Spleen (tissue), 11 donors: ENCODE measurements at regions not wholly inside any gene's neighbourhood (a gene's known extent, or its start where the extent isn't known, plus 50 kb on each side); places are given as distances from the start of the nearest gene placed in this dataset.

ENCODE experiments used
- DNase-seq: peaks from one replicate; pipeline ENCODE4 v3.0.0-alpha.2; 2020
- H3K27ac ChIP-seq, 8 donors: fragments of 200-600 bp; sonication (generic) in 7 of 8; 1 replicate in 4 of 8; 2 replicates in 4 of 8; pipeline versions ENCODE4 v1.5.0 to v1.8.0; 2016 to 2021; ENCODE audit warnings: inconsistent platforms in 4 of 8, mild to moderate bottlenecking in 4 of 8, moderate library complexity in 1 of 8
- H3K27me3 ChIP-seq, 7 donors: fragments of 200-600 bp; sonication (generic) in 6 of 7; replicated peaks in 1 of 7; 1 replicate in 4 of 7; 2 replicates in 3 of 7; pipeline versions ENCODE4 v1.5.0 to v1.8.0; 2016 to 2021; ENCODE audit warnings: inconsistent platforms in 3 of 7, mild to moderate bottlenecking in 1 of 7
- H3K36me3 ChIP-seq, 6 donors: fragments of 200-600 bp; sonication (generic) in 5 of 6; 1 replicate in 4 of 6; 2 replicates in 2 of 6; pipeline versions ENCODE4 v1.5.0 to v1.8.0; 2016 to 2021; ENCODE audit warnings: inconsistent platforms in 2 of 6
- H3K4me1 ChIP-seq, 6 donors: fragments of 200-600 bp; sonication (generic) in 5 of 6; 1 replicate in 3 of 6; 2 replicates in 3 of 6; pipeline versions ENCODE4 v1.5.0 to v1.8.0; 2016 to 2021; ENCODE audit warnings: inconsistent platforms in 3 of 6
- H3K4me3 ChIP-seq, 8 donors: fragments of 200-600 bp; sonication (generic) in 7 of 8; 1 replicate in 4 of 8; 2 replicates in 4 of 8; pipeline versions ENCODE4 v1.5.0 to v1.8.0; 2016 to 2021; ENCODE audit warnings: inconsistent platforms in 4 of 8, mild to moderate bottlenecking in 4 of 8, moderate library complexity in 2 of 8
- H3K9me3 ChIP-seq, 8 donors: fragments of 200-600 bp; sonication (generic) in 7 of 8; 1 replicate in 4 of 8; 2 replicates in 4 of 8; pipeline versions ENCODE4 v1.5.0 to v1.8.0; 2016 to 2021; ENCODE audit warnings: inconsistent platforms in 4 of 8
- POLR2A ChIP-seq, 3 donors: fragments of 450-650 bp; IDR thresholded peaks; one replicate each; pipeline ENCODE4 v1.5.1; 2017; ENCODE audit warnings: antibody characterized with exemption in 3 of 3, mild to moderate bottlenecking in 1 of 3
- POLR2AphosphoS5 ChIP-seq, 3 donors: sonication (generic); formaldehyde crosslinking; IDR thresholded peaks; one replicate each; pipeline ENCODE4 v1.5.1; 2017; ENCODE audit warnings: antibody characterized with exemption in 3 of 3
- WGBS, 5 donors: extraction: QIAGEN DNeasy Blood & Tissue Kit in 3 of 5; methylation state at CpG; one replicate each; pipeline versions ENCODE4 v1.1.5 to v1.1.7; 2013 to 2018; 5-methylcytosine and 5-hydroxymethylcytosine counted together
- intact Hi-C: fragments of 100-400 bp; cut with DNase I; formaldehyde crosslinking; loops from one replicate; pipeline ENCODE4 v1.15.0; 2023; ENCODE audit warnings: low total_unique reads
- TF ChIP-seq, protein P1 (sequence below), 11 experiments: fragments of 200-600 bp in 7 of 11; fragments of 450-650 bp in 4 of 11; sonication (generic) in 4 of 11; IDR thresholded peaks in 8 of 11; conservative IDR thresholded peaks in 3 of 11; 1 replicate in 7 of 11; 2 replicates in 4 of 11; pipeline versions ENCODE4 v1.4.0 to v1.8.0; 2016 to 2021; ENCODE audit warnings: antibody characterized with exemption in 11 of 11, inconsistent platforms in 4 of 11, mild to moderate bottlenecking in 1 of 11
- donor health status: healthy with polysubstance abuse.
- donor health status: DM: no; HTN: no; CAD: no; lungs with moderate emphysema.
- donor health status: DM: no; HTN: no; CAD: no.
- donor health status: Bipolar disorder and iron deficiency.
- donor health status: healthy.
- donor health status: DM: no; HTN: no; CAD: no.
- donor health status: DM: yes; HTN: yes; CAD: no.

DNA sequence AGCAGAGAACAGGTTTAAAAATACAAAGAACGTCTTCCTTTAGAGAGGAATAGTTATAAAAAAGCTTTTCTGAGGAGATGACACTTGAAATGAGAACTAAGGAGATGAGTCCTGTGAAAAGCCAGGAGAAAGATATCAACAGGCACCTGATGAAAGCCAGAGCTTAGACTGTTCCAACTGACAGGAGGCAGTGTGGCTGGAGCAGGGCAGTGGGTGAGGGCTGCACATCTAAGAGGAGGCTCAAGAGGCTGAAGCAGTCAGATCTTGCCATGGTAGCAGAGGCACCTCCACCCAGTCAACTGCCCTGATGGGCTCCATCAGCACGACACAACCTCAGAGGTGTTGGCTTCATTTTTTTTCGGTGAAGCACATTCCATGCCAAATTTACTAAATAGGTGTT is 445.3 kb downstream of the ADGRL2 start:
- DNase-seq = no peak
- TF ChIP-seq, protein P1, sequence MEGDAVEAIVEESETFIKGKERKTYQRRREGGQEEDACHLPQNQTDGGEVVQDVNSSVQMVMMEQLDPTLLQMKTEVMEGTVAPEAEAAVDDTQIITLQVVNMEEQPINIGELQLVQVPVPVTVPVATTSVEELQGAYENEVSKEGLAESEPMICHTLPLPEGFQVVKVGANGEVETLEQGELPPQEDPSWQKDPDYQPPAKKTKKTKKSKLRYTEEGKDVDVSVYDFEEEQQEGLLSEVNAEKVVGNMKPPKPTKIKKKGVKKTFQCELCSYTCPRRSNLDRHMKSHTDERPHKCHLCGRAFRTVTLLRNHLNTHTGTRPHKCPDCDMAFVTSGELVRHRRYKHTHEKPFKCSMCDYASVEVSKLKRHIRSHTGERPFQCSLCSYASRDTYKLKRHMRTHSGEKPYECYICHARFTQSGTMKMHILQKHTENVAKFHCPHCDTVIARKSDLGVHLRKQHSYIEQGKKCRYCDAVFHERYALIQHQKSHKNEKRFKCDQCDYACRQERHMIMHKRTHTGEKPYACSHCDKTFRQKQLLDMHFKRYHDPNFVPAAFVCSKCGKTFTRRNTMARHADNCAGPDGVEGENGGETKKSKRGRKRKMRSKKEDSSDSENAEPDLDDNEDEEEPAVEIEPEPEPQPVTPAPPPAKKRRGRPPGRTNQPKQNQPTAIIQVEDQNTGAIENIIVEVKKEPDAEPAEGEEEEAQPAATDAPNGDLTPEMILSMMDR (IDR thresholded peaks at IDR 0.05 in 8 of 11, conservative IDR thresholded peaks at IDR 0.05 in 3 of 11) = no peak
- TF ChIP-seq POLR2A (IDR thresholded peaks at IDR 0.05) = no peak
- no peak for TF ChIP-seq POLR2AphosphoS5 (IDR thresholded peaks at IDR 0.05)
- WGBS, 5 donors = 56 to 64% (median 60%) methylated on average over 3 of the region's 3 CpGs

DNA sequence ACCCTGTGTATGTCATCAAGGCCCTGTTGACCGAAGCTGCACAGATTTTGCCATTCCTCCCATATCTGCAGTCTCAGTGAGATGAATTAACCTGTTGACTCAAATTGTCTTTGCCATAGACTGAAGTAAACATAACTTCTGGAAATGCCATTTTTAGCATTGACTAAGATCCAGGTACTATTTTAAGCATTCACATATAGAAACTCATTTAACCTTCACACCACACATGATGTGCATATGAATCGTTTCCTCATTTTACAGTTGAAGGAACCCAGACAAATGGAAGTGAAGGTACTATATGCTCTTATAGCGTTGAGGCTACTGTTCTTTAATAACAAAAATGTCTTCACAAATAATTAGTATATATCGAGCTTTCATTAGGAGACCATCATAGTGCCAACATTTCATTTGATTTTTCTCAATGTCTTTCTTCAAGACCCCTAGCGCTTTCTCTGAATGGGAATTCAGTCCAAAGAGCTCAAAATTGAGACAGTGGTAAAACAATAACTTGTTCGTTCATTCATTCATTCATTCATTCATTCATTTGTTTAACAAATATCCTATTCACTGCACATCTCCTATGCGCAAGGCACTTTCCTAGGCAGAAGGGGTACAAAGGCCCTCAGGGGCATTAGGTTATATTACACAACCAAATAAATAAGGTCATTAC is 444.7 kb downstream of the ADGRL2 start:
- TF ChIP-seq, protein P1 (IDR thresholded peaks at IDR 0.05 in 8 of 11, conservative IDR thresholded peaks at IDR 0.05 in 3 of 11) = no peak
- TF ChIP-seq POLR2AphosphoS5 (IDR thresholded peaks at IDR 0.05) (no peak), POLR2A (IDR thresholded peaks at IDR 0.05) (no peak)
- Histone ChIP-seq H3K27ac (no peak overlapping the region), H3K4me1 (no peaks in the 10 kb centered on the region), H3K4me3 (no peak overlapping the region), H3K9me3 (peaks cover 0 to 13% (median 2%) of the 10 kb centered on the region in 8 donors), H3K27me3 (no peaks in the 10 kb centered on the region), H3K36me3 (no peaks in the 10 kb centered on the region)
- WGBS, 5 donors = 84 to 92% (median 89%) methylated on average over 7 of the region's 7 CpGs
- intact Hi-C loops = no loop called here
- DNase-seq = no peak

More for the DNA sequence above, 445.3 kb downstream of the ADGRL2 start:
- Histone ChIP-seq H3K36me3 (no peaks in the 10 kb centered on the region), H3K9me3 (peaks cover 0 to 13% (median 2%) of the 10 kb centered on the region in 8 donors), H3K4me1 (no peaks in the 10 kb centered on the region), H3K4me3 (no peak overlapping the region), H3K27ac (no peak overlapping the region), H3K27me3 (no peaks in the 10 kb centered on the region)
- intact Hi-C loops = no loop called here

GRCh38 chr1:82240571-82240970 is 439.8 kb downstream of the ADGRL2 start:
- 59 to 69% (median 61%) methylated on average over 3 of the region's 3 CpGs for WGBS, 5 donors
- TF ChIP-seq POLR2A (IDR thresholded peaks at IDR 0.05) (no peak), POLR2AphosphoS5 (IDR thresholded peaks at IDR 0.05) (no peak)
- TF ChIP-seq, protein P1 (IDR thresholded peaks at IDR 0.05 in 8 of 11, conservative IDR thresholded peaks at IDR 0.05 in 3 of 11) = no peak
- no peaks in the 10 kb centered on the region for H3K36me3 ChIP-seq

GRCh38 chr1:82230667-82231066 is 429.9 kb downstream of the ADGRL2 start:
- Histone ChIP-seq H3K27me3 (no peaks in the 10 kb centered on the region), H3K36me3 (no peaks in the 10 kb centered on the region), H3K4me1 (peaks cover 0 to 10% (median 0%) of the 10 kb centered on the region in 6 donors), H3K9me3 (peaks cover 0 to 11% (median 3%) of the 10 kb centered on the region in 8 donors), H3K27ac (no peak overlapping the region), H3K4me3 (no peak overlapping the region)
- TF ChIP-seq POLR2A (IDR thresholded peaks at IDR 0.05) (no peak), POLR2AphosphoS5 (IDR thresholded peaks at IDR 0.05) (no peak)
- TF ChIP-seq, protein P1 (IDR thresholded peaks at IDR 0.05 in 8 of 11, conservative IDR thresholded peaks at IDR 0.05 in 3 of 11) = no peak
- intact Hi-C loops = no loop called here
- DNase-seq = no peak
- WGBS, 5 donors = 89 to 99% (median 92%) methylated on average over 4 of the region's 4 CpGs

More at GRCh38 chr1:82240571-82240970, 439.8 kb downstream of the ADGRL2 start:
- Histone ChIP-seq H3K4me3 (no peak overlapping the region), H3K27me3 (no peaks in the 10 kb centered on the region), H3K27ac (no peak overlapping the region), H3K4me1 (no peaks in the 10 kb centered on the region), H3K9me3 (peaks cover 0 to 18% (median 5%) of the 10 kb centered on the region in 8 donors)
- no peak for DNase-seq
- intact Hi-C loops = no loop called here
